ENCODE measurements at regions not wholly inside any gene's neighbourhood (a gene's known extent, or its start where the extent isn't known, plus 50 kb on each side); places are given as distances from the start of the nearest gene placed in this dataset.
"Not testable (repeated sequence)": the region's sequence is repeated elsewhere in the genome, so short reads cannot be mapped to it uniquely, and the experiment has no call there.

DNA sequence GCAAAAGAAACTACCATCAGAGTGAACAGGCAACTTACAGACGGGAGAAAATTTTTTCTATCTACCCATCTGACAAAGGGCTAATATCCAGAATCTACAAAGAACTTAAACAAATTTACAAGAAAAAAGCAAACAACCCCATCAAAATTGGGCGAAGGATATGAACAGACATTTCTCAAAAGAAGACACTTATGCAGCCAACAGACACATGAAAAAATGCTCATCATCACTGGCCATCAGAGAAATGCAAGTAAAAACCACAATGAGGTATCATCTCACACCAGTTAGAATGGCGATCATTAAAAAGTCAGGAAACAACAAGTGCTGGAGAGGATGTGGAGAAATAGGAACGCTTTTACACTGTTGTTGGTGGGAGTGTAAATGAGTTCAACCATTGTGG, 206.6 kb upstream of the HTR1E start:
- DNase-seq, result not testable (repeated sequence)

DNA sequence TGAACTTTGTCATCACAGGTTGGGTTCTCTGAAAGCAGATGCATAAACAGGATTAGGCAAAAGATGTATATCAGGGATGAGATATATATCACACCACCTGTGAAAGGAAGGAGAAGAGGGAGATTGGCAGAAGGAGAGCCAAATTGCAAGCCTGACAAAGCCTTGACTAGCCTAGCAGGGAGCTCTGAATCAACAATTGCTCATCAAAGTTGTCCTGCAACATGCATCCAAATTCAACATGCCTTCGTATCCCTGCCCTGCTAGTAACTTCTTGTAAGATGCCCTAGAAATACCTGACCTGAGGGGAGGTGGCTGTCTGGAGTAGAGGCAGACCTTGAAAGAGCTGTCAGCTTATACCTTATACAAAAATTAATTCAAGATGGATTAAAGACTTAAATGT, 207.1 kb upstream of the HTR1E start:
- no peak for DNase-seq

GRCh38 chr6:86728976-86729375, 208.4 kb upstream of the HTR1E start:
- no peak for DNase-seq

DNA sequence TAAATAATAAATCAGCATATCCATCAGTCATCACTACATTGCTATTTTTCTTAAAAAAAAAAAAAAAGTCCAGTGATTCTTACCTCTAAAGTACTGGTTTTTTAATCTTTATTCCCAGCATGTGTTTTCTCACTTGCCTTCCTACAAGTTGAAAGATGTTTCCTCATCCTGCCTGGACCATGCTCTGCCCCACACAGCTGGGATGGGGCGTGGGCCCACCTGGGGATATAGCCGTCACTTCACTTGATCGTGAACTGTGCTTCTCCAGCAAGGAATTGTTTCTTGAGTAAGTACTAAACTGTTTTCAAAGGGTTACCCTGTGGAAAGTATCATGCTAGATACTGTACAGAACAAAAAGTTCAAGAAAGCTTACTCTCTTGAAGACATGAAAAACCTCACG, 212.6 kb upstream of the HTR1E start:
- DNase-seq, result no peak

DNA sequence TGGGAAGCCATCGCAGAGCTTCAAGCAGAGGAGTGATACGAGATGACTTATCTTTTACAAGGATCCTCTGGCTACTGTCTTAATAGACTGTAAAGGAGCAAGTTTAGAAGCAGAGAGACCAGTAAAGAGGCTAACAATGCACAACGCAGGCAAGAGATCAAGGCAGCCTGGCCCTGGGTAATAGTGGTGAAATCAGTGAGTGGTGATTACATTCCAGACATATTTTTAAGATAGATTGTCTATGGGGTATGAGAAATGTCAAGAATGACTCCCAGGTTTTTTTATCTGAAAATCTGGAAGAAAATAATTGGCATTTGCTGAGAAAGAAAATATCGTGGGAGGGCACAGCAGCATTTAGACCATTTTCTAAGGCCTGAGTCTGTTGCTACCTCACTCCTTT, 213.6 kb upstream of the HTR1E start:
- no peak for DNase-seq

GRCh38 chr6:86723151-86723550, 214.2 kb upstream of the HTR1E start:
- DNase-seq, result no peak

- peak; percentile 6 for DNase-seq
Measured at GRCh38 chr6:86722131-86722530, 215.2 kb upstream of the HTR1E start.

DNA sequence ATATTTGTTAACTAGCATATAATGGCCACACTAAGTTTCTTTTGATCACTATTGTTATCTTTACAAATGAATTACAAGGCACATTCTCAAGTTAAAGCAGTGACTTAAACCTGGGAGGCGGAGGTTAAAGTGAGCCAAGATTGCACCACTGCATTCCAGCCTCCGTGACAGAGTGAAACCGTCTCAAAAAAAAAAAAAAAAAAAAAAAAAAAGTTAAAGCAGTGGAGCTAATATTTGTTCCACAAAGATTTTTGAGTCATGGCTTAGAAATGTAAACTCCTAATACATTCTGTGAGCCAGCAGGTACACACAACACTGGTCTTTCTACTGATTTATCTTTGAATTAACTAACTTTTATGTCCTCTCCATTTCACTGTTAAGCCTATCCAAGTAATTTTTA, 221.7 kb upstream of the HTR1E start:
- no peak for DNase-seq

- DNase-seq, result no peak
Measured at GRCh38 chr6:86712039-86712438, 225.3 kb upstream of the HTR1E start.

DNA sequence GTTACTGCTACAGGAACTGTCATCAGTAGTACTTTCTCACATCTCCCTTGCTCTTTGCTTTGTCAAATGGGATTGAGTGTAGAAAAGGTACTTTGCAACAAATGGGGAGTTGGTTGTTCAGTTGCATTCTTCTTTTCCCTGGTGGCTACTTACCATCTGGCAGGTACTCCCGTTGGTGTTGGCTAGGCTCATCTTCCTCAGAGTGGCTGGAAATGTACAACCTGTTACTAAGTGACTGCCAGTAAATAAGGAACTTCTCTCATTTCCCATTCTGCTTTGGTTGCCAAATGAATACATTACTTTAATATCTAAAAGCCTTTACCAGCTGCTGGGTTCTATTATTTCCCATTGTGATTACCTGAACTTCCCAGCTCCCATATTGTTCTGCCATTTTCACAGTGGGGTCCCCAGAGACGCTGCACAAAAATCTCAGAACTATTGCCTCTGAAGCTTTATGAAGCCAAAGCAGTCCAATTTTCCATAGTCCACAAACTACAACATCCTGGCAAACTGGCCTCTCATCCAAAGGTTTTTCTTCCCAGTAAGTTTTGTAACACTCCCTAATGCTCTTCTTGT, 229.7 kb upstream of the HTR1E start:
- no peak for DNase-seq

DNA sequence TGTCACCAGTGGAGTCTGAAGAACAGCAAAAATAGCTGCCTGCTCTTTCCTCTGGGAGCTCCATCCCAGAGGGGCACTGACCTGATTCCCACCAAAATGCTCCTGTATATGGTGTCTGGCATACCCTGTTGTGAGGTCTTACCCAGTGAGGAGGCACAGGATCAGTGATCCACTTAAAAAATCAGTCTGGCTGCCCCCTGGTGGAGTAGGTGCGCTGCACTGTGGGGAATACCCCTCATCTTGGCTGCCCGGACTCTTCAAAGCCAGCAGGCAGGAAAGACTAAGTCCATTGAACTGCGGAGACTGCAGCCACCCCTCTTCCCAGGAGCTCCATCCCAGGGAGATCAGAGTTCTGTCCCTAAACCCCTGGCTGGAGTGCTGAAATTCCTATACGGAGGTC, 230.9 kb upstream of the HTR1E start:
- peak; percentile 33 for DNase-seq

DNA sequence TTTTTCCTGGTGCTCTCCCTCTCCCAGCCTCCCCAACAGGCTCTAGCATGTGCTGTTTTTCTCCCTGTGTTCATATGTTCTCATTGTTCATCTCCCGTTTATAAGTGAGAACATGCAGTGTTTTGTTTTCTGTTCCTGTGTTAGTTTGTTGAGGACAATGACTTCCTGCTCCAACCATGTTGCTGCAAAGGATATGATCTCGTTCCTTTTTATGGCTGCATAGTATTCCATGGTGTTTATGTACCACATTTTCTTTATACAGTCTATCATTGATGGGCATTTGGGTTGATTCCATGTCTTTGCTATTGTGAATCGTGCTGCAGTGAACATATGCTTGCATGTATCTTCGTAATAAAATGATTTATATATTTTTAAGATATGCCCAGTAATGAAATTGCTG, 236.1 kb upstream of the HTR1E start:
- DNase-seq, result not testable (repeated sequence)

- DNase-seq, result no peak
Measured at GRCh38 chr6:86686496-86686895, 250.8 kb upstream of the HTR1E start.

DNA sequence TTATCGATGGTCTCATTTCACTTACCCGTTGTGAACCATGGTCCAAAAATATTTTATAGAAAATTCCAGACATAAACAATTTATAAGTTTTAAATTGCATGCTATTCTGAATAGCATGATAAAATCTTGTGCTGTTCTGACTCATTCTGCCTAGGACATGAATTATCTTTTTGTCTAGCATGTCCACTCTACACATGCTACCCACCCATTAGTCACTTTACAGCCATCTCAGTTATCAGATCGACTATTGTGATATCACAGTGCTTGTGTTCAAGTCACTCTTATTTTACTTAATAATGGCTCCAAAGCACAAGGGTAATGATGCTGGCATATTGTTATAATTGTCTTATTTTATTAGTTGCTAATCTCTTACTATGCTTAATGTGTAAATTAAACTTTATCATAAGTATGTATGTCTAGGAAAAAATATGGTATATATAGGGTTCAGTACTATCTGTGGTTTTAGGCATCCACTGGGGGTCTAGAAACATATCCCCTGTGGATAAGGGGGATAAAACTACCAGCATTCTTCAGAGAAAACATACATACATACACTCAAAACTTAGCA, 252.0 kb upstream of the HTR1E start:
- no peak for DNase-seq

DNA sequence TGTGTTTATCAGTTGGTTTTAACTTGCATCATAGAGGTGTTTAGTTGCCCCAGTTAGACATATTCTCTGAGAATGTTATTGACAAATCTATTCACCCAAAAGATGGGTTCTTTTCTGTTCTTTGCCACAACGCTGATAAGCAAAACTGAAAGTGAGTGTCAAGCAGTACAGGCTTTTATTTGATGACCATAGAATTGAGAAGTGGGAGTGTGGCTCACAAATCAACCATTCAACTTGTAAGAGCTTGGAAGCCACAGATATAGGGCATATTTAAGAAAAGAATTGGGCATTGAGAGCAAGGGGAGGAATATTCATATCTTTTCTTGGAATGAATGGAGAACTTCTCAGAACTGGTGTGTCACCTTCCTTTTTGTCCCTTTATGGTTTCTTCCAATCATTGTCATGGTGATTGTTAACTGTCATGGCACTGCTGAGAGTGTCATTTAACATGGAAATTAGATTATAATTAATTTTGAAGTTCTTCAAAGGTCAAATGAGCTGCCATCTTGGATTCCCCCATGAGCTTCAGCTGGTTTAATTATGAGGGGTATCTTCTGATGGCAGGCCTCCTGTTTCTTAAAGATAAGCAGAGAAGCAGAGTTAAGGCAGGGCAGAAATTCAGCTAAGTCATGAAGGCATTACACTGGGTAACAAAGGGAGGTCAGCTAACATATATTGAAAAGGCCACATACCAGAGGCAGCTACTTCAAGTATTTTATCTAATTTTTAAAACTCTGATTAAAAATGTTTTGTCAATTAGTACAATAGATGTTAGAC, 254.0 kb upstream of the HTR1E start:
- DNase-seq, result no peak

GRCh38 chr6:86682297-86682696, 255.0 kb upstream of the HTR1E start:
- no peak for DNase-seq

DNA sequence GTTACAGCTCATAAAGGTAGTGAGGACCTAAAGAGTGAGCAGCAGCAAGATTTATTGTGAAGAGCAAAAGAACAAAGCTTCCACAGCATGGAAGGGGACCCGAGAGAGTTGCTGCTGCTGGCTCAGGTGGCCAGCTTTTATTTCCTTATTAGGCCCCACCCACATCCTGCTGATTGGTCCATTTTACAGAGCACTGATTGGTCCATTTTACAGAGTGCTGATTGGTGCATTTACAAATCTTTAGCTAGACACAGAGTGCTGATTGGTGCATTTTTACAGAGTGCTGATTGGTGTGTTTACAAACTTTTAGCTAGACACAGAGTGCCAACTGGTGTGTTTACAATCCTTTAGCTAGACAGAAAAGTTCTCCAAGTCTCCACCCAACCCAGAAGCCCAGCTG, 256.2 kb upstream of the HTR1E start:
- DNase-seq, result not testable (repeated sequence)

DNA sequence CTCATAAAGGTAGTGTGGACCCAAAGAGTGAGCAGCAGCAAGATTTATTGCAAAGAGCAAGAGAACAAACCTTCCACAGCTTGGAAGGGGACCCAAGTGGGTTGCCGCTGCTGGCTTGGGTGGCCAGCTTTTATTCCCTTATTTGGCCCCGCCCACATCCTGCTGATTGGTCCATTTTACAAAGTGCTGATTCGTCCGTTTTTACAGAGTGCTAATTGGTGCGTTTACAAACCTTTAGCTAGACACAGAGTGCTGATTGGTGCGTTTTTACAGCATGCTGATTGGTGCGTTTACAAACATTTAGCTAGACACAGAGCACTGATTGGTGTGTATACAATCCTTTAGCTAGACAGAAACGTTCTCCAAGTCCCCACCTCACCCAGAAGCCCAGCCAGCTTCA, 265.2 kb upstream of the HTR1E start:
- DNase-seq, result not testable (repeated sequence)

DNA sequence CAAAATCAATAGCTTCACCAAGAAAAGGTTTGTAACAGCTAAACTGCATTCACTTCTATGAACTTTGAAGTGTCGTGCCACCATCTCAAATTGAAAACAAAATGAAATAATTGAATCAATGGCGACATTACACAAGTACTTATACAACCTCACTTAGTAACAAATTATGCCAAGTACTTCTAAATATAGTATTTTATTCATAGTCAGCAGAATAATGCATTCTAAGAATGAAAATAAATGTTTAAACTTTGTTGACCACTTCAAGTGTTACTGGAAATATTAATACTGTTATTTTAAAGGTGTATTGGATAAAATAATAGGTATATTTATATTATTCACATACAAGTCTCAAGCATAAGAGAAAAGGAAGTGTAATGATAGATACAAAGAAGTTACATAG, 280.1 kb upstream of the HTR1E start:
- DNase-seq, result no peak

DNA sequence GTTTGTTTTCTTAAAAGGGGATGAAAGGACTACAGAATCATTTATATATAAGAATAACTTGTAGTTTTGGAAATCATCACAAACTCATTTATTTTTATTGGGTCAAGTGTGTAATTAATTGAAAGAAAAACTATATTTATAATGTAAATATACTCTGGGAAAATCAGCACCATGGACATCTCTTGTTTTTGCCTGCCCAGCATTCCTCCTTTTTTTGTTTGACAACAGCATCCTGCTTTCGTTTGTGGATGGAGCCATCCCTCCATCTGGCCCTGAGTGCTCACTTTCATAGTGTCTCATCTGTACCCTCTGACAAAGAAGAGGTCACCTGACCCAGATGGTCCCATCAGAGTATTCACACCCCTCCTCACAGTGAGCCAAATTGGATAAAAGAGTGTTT, 308.2 kb upstream of the HTR1E start:
- DNase-seq, result no peak

DNA sequence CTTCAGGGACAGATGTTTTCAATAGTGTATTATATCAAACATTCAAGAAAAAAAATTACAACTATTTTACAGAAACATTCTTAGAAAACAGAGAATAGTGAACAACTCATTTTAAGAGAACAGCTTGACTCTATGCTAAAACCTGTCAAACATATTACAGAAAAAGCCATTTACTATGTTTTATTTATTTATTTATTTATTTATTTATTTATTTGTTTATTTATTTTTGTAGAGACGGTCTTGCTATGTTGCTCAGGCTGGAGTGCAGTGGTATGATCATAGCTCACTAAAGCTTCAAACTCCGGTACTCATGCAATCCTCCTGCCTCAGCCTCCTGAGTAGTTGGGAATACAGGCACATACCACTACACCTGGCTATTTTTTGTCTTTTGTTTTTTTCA, 317.9 kb upstream of the HTR1E start:
- no peak for DNase-seq

DNA sequence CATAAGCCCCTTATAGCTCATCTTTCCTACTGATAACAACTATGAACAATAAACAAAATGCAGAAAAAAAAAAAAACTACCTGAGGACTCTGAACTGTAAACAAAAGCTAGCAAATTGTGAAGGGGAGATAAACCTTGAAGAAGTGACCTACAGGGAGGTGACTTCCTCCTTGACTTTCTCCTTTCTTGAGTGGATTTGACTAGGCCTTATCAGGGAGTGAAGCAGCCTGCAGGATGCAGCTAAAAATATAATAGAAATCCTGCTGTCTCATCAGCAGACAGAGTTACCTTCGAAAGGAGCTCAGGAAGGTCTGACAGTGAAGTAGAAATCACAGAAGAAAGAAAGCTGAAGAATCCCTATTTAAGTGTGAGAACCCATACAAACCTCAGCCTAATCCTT, 322.0 kb upstream of the HTR1E start:
- DNase-seq, result no peak

GRCh38 chr6:86609549-86610388, 327.6 kb upstream of the HTR1E start:
- no peak for DNase-seq

DNA sequence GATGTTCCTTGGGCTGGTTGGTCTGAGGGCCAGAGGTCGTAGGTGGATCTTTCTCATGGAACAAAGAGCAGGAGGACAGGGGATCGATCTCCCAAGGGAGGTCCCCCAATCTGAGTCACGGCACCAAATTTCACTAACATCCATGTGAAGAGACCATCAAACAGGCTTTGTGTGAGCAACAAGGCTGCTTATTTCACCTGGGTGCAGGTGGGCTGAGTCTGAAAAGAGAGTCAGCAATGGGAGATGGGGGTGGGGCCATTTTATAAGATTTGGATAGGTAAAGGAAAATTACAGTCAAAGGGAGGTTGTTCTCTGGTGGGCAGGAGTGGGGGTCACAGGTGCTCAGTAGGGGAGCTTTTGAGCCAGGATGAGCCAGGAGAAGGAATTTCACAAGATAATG, 334.0 kb upstream of the HTR1E start:
- DNase-seq, result not testable (repeated sequence)

Data from DMS53 (cell line).